Stomach (tissue), 4 donors: ENCODE measurements at regions not wholly inside any gene's neighbourhood (a gene's known extent, or its start where the extent isn't known, plus 50 kb on each side); places are given as distances from the start of the nearest gene placed in this dataset.

Experiments
- CTCF ChIP-seq, 7 experiments: fragments of 450-650 bp in 4 of 7; fragments of 200-600 bp in 3 of 7; sonication (generic) in 3 of 7; IDR thresholded peaks; one replicate each; pipeline ENCODE4 v1.5.1; 2016 to 2019; ENCODE audit warnings: antibody characterized with exemption in 7 of 7, control low read depth in 2 of 7, mild to moderate bottlenecking in 1 of 7
- EP300 ChIP-seq: sonication (generic); formaldehyde crosslinking; IDR thresholded peaks from one replicate; pipeline ENCODE4 v1.6.1; 2017; ENCODE audit warnings: antibody characterized with exemption
- POLR2A ChIP-seq, 4 donors: fragments of 450-650 bp; IDR thresholded peaks; one replicate each; pipeline ENCODE4 v1.6.1; 2016; ENCODE audit warnings: antibody characterized with exemption in 4 of 4, control low read depth in 2 of 4, mild to moderate bottlenecking in 1 of 4, moderate library complexity in 1 of 4
- POLR2AphosphoS5 ChIP-seq, 3 donors: sonication (generic); formaldehyde crosslinking; IDR thresholded peaks; one replicate each; pipeline ENCODE4 v1.6.1; 2016; ENCODE audit warnings: antibody characterized with exemption in 3 of 3

GRCh38 chr16:55154262-55154661 is 169.7 kb upstream of the IRX6 start:
- no peak for TF ChIP-seq POLR2AphosphoS5 (IDR thresholded peaks at IDR 0.05)
- no peak for TF ChIP-seq CTCF (IDR thresholded peaks at IDR 0.05)
- no peak for TF ChIP-seq POLR2A (IDR thresholded peaks at IDR 0.05)
- no peak for TF ChIP-seq EP300
